ENCODE measurements at regions not wholly inside any gene's neighbourhood (a gene's known extent, or its start where the extent isn't known, plus 50 kb on each side); places are given as distances from the start of the nearest gene placed in this dataset.

DNA sequence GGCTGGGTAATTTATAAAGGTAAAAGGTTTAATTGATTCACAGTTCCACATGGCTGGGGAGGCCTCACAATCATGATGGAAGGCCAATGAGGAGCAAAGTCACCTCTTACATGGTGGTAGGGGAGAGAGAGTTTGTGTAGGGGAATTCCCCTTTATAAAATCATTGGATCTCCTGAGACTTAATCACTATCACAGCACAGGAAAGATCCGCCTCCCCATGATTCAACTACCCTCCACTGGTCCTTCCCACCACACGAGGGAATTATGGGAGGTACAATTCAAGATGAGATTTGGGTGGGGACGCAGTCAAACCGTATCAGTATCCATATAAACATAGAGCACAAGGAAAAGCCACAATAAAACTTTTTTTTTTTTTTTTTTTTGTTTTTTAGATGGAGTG, 172.6 kb upstream of the PIEZO2 start:
- DNase-seq (ENCODE audit: low spot score) = no peak

- DNase-seq (ENCODE audit: low spot score) = no peak
These were observed 171.6 kb upstream of the PIEZO2 start for GRCh38 chr18:11320986-11321385.

DNA sequence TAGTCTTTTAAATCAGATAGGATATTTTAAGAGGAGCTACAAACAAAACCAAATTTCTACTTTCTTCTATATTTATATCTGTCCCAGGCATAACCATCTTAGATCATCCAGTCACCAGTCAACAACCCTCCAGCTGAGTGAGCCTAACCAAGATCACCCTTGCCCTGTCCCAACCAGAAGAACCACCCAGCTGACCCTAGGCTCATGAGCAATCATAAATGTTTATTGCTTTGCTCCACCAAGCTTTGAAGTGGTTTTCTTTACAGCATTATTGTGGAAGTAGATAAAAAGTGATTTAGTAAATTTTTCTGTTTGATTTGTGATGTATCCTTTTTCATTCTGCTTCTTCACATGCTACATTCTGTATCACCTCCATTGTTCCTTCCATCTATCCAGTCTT, 167.2 kb upstream of the PIEZO2 start:
- DNase-seq (ENCODE audit: low spot score) = no peak

DNA sequence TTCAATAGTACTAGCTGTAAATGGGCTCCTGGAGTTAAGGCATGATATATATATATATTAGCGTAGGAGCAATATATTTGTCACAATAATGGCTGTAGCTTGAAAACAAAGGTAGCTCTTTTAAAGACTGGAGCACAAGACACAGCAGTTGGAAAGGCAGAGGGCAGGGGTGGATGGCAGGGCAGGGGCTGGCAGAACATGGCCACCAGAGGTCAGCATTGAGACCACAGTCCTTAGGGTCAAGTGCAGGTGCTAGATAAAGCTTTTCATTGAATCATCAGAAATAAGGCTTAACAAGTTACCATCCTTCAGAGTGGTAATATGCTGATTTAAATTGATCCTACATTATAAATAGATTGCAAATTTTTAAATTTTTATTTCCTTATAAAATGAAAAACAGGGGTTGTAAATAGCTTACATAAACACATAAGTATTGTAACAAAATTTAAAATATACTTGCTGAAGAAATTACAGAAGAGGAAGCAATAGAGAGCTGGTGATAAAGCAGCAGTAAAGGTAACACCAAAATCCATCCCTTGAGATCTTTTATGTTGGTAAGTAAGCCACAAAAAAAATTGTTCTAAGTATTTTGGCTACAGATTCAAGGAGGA, 161.2 kb upstream of the PIEZO2 start:
- DNase-seq (ENCODE audit: low spot score) = no peak

GRCh38 chr18:11309172-11309571, 159.8 kb upstream of the PIEZO2 start:
- DNase-seq (ENCODE audit: low spot score) = no peak

GRCh38 chr18:11308499-11308898, 159.1 kb upstream of the PIEZO2 start:
- no peak for DNase-seq (ENCODE audit: low spot score)

GRCh38 chr18:11307716-11308115, 158.3 kb upstream of the PIEZO2 start:
- no peak for DNase-seq (ENCODE audit: low spot score)

- DNase-seq (ENCODE audit: low spot score) = no peak
These were observed 156.1 kb upstream of the PIEZO2 start for GRCh38 chr18:11305507-11305906.

GRCh38 chr18:11304928-11305327, 155.6 kb upstream of the PIEZO2 start:
- DNase-seq (ENCODE audit: low spot score) = no peak

DNA sequence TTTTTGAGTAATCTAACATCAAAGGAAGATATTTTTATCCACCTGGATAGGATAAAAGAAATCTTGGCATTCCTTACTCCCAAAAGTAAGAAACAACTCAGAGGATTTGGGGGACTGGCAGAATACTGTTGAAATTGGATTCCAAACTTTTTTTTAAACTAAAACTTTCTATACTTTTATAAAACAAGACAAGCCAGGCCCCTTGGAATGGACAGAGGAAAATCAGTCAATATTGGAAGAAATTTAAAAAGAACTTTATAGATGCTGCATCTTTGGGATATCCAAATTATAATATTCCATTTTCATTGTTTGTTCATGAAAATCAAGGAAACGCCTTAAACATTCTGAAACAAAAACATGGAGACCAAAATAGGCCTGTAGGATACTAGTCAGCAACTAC, 147.6 kb upstream of the PIEZO2 start:
- no peak for DNase-seq (ENCODE audit: low spot score)

DNA sequence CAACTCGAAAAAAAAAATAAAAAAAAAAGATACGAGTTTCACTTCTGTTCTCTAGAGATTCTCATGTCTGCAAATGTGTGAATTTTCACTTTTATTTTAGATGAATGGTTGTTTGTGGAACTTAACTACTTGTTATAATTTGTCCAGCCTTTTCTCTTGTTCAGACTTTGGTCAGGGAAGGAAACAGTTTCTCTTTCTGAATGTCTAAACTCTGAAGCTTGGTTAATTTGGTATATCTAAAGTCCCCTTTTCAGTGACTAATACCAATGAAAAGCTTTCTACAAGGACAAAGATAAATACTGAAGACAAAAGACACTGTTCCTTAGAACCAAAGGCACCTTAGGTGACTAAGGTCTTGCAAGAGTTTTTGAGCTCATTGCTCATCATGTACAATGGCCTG, 144.4 kb upstream of the PIEZO2 start:
- no peak for DNase-seq (ENCODE audit: low spot score)

- no peak for DNase-seq (ENCODE audit: low spot score)
These were observed 141.4 kb upstream of the PIEZO2 start for GRCh38 chr18:11290786-11291185.

GRCh38 chr18:11289248-11289647, 139.9 kb upstream of the PIEZO2 start:
- DNase-seq (ENCODE audit: low spot score) = no peak

DNA sequence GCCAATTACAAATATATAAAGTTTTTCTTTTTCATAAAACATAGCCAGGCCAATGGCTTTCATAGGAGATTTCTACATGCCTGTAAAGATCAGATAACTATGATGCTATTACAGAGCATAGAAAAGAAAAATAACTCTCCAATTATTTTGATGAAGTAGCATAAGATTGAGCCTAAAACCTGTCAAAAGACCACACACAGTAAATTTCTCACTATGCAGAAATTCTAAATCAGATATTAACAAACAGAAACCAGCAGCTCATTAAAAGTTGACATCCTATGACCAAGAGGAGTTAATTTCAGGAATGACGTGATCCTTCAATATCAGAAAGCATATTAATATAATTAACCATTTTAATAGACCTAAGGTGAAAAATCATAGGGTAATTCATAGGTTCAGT, 139.0 kb upstream of the PIEZO2 start:
- DNase-seq (ENCODE audit: low spot score) = no peak

- DNase-seq (ENCODE audit: low spot score) = no peak
These were observed 137.1 kb upstream of the PIEZO2 start for GRCh38 chr18:11286431-11286830.

DNA sequence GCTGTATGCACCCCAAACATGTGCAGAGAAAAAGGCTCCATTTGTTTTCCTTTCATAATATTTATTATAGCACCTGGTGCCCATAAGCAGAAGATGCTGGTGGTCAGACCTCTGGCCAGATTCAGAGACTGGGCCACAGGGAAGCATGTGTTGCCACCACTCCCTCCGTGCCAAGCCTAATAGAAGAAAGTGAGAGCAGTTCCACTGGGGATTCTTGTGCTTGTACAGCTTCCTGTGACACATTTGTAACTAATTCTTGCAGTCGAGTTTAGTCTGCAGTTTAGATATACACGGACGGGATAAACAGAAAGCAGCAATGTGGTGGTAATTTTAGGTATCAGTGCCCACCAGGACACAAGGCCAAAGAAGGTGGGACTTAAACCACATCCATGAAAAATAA, 135.4 kb upstream of the PIEZO2 start:
- DNase-seq (ENCODE audit: low spot score) = no peak

DNA sequence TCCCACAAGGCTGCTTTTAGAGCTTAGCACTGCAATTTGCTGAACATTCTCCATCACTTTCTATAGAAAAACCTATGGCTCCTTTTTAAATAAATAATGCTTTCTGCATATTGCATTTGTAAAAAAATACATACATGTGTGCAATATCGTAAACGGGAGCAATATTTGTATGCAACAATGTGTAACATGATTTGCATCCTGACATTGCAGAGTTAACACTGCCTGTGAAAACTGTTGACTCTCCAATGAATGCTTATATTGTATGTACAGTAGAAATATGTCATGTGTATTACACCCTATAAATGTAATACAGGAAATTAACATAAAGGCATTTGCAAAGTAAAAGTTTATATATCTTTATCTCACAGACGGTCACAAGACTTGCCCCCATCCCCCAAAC, 135.0 kb upstream of the PIEZO2 start:
- no peak for DNase-seq (ENCODE audit: low spot score)

DNA sequence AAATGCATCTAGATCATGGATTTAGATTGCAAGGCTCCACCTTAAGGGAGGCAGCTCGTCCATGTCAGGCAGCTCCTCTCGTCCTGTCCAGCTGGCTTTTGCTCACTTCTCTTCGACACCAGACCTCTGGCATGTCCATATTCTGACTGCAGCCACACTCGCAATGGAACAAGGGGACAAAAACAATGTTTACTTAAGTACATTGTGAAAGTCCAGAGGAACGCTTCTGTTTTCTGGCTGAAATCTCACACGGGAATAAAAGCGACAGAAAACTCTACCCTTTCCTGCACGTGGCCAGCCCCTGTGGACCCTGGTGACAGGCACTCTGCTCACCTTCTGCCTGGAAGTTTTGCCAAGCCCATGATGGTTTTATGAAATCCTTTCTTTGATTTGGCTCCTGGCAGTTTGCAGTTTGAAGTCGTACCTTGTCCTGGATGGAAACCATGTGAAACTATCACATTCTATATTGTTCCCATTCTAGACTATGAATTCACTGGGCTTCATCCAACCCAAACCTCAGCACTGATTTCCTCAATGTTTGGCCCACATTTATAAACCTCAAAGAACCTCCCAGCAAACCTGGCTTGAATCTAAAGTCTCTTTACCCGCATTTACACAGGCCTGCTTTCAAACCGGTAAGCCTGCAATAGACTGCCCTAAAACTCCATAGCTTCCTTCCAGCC, 134.3 kb upstream of the PIEZO2 start:
- no peak for DNase-seq (ENCODE audit: low spot score)

GRCh38 chr18:11279461-11279860, 130.1 kb upstream of the PIEZO2 start:
- DNase-seq (ENCODE audit: low spot score) = no peak

- no peak for DNase-seq (ENCODE audit: low spot score)
These were observed 127.3 kb upstream of the PIEZO2 start for GRCh38 chr18:11276678-11277077.

DNA sequence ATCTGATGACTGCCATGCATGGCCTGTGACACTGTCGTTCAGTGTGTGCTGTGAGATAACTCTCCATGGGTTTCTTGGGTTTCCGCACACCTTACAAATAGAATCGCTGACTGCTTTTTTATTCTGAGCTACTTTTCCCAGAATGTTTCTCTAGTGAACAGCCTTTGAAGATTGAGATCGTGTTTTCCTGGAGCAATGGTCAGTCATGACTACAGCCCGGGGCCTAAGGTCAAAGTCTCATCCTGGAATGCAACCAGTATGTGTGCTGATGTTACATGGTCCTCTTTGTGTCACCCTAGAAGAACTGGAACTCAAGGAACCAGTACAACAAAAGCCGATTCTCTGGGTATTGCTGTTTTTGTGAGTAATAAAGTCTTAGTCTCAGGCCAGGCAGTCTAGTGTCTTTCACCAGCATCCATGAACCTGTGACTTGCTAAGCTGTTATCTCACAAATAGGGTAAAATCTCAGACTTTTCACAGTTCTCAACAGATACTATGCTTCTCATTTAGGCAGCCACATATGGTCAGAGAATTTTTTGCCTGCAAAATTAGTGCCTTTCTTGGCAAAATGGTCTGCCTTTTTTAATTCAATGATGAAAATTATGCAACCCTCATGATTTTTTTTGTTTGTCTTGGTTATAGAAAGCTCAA, 124.9 kb upstream of the PIEZO2 start:
- DNase-seq (ENCODE audit: low spot score) = no peak

- DNase-seq (ENCODE audit: low spot score) = no peak
These were observed 123.1 kb upstream of the PIEZO2 start for GRCh38 chr18:11272516-11272915.

GRCh38 chr18:11271954-11272353, 122.6 kb upstream of the PIEZO2 start:
- no peak for DNase-seq (ENCODE audit: low spot score)

GRCh38 chr18:11269257-11269656, 119.9 kb upstream of the PIEZO2 start:
- no peak for DNase-seq (ENCODE audit: low spot score)
